ENCODE measurements at regions not wholly inside any gene's neighbourhood (a gene's known extent, or its start where the extent isn't known, plus 50 kb on each side); places are given as distances from the start of the nearest gene placed in this dataset.

DNA sequence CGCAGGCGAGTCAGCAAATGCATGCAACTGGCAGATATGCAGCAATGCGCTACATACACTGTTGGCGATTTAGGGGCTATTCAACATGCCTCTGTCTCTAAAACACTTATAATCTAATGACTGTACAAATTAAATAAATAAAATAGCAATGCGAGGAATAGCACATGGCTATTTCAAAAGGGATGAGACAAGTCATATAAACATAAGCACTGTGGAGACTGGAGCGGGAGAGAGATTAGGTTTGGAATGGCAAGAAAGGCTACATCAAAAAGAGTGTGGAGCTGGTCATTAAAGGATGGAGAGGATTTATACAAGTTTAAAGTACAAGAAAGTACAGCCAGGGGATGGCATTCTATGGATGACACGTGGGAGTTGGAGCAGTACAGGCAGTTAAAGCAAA, 523.5 kb upstream of the CAMK1G start:
- no peaks in the 10 kb centered on the region for H3K9me3 ChIP-seq (ENCODE audit: control insufficient read depth, insufficient read depth, low read length)
- H3K9ac ChIP-seq (ENCODE audit: low read depth, low read length): no peak overlapping the region
- H3K4me1 ChIP-seq (ENCODE audit: insufficient read depth, low read length): peaks cover 4% of the 10 kb centered on the region
- no peaks in the 10 kb centered on the region for H3K36me3 ChIP-seq (ENCODE audit: insufficient read depth, low read length)

DNA sequence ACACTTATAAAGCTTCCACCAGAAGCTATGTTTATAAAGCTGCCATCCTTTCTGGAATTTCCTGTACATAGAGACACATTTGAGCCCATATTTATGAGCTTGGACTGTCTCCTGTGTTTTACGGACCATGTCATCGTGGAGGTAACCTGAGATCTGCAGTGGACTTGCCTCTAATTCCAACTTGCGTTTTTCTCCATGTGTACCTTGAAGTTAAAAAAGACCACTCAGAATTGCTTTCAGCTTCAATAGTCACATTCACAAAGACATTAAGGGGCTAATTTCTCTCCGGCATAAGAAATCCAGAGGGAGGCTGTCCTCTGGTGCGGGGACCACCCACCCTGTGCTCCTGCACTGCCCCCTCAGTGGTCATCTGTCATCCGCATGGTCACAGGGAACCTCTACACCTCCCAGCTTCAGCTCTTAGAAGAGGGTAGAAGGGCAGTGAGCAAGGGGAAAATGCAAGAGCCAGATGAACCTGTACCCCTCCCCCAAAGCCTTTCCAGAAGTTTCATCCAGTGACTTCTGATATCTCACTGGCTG, 521.4 kb upstream of the CAMK1G start:
- Histone ChIP-seq H3K9me3 (ENCODE audit: control insufficient read depth, insufficient read depth, low read length) (no peaks in the 10 kb centered on the region), H3K4me1 (ENCODE audit: insufficient read depth, low read length) (peaks cover 4% of the 10 kb centered on the region), H3K36me3 (ENCODE audit: insufficient read depth, low read length) (no peaks in the 10 kb centered on the region), H3K9ac (ENCODE audit: low read depth, low read length) (no peak overlapping the region)

DNA sequence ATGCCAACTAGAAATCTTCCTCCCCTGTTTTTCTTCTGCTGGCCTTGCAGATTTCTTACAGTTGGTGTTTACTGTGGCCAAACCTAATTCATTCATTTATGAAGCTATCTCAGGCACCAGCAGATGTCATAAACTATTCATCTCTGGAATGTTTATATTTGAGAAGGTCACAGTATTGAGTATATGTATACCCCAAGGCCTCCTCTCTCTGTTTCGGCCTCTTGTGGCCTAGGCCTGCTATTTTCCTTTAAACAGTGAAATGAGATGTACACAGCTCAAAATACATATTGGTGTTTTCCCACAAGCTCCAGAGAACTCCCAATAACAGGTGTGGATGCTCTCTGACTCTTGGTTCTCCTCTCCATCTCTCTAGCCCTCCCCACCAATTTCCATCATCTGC, 520.7 kb upstream of the CAMK1G start:
- Histone ChIP-seq H3K9me3 (ENCODE audit: control insufficient read depth, insufficient read depth, low read length) (no peaks in the 10 kb centered on the region), H3K9ac (ENCODE audit: low read depth, low read length) (no peak overlapping the region), H3K36me3 (ENCODE audit: insufficient read depth, low read length) (no peaks in the 10 kb centered on the region), H3K4me1 (ENCODE audit: insufficient read depth, low read length) (peaks cover 4% of the 10 kb centered on the region)

DNA sequence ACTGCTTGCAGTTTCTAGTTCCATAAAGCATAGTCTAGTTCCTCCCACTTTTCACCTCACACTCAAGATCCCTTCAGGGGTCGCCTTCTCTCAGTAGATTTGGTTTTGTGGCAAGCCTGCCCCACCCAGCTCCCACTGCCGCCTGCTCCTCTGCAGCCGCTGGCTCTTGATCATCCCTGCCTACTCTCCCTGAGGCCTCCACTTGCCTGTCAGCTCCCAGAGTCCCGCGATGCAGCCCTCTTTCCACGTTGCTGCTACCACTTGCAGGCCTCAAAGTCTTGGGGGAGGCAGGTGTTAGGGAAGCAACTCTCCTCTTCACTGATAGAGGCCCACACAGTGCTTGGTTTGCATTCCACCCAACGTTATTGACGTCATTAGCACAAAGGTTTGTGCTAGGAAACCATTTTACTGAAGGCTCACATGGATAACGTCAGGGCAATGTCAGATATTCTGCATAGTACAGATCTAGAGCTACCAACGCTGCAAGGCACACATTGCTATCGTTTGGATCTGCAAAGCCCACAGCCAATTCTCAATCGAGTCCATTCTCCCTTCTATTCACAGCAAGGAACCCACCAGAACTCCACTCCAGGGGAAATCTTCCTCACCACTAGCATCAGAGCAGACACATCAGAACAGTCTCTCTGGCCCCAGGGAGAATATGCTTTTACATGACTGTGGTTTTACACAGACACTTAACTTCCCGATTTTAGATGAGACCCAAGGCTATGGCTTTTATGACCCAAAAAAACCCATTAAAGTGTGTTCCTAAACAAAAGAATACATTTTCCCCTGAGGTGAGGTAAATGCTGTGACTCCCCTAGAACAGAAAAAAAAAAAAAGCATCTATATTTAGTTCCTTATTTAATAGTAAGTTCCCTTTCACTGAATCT, 519.5 kb upstream of the CAMK1G start:
- no peaks in the 10 kb centered on the region for H3K36me3 ChIP-seq (ENCODE audit: insufficient read depth, low read length)
- H3K9ac ChIP-seq (ENCODE audit: low read depth, low read length): no peak overlapping the region
- H3K4me1 ChIP-seq (ENCODE audit: insufficient read depth, low read length): peaks cover 4% of the 10 kb centered on the region
- H3K9me3 ChIP-seq (ENCODE audit: control insufficient read depth, insufficient read depth, low read length): no peaks in the 10 kb centered on the region

DNA sequence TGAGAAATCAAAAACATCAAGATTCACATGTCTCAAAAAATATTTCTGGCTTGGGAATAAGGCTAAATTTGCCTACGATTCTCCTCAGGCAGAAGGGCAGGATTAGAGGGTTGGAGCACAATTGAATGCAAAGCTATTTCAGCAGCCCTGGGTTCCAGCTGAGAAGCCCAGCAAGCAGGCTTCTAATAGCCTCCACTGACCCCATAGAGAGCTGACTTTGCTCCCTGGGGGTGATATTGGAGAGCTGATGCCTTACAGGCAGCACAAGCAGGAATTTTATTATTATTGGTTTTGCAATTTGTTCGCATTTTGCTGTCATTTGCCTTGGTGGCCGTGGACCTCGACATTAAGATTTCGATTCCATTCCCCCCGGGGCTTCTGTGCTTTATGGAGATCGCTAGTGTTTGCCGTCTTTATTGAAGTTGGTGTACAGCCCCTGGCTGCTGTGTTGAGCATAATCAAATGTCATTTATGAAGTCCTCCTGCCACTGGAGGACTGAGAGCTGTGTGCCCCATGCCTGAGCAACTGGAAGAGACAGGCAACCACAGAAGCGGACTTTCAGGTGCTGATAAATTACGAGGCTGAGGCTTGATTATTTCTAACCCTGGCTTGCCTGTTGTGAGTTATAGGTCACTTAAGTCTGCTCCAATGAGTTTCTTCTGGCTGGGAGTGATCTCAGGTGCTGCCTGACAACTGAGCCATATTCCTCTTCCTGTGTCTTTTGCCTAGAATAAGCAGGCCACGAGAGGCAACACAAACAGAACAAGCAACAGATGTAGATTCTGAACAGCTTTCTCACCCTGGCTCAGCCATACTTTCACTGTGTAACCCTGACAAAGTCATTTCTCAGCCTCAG, 518.4 kb upstream of the CAMK1G start:
- Histone ChIP-seq H3K4me1 (ENCODE audit: insufficient read depth, low read length) (peaks cover 4% of the 10 kb centered on the region), H3K9ac (ENCODE audit: low read depth, low read length) (no peak overlapping the region), H3K9me3 (ENCODE audit: control insufficient read depth, insufficient read depth, low read length) (no peaks in the 10 kb centered on the region), H3K36me3 (ENCODE audit: insufficient read depth, low read length) (no peaks in the 10 kb centered on the region)

DNA sequence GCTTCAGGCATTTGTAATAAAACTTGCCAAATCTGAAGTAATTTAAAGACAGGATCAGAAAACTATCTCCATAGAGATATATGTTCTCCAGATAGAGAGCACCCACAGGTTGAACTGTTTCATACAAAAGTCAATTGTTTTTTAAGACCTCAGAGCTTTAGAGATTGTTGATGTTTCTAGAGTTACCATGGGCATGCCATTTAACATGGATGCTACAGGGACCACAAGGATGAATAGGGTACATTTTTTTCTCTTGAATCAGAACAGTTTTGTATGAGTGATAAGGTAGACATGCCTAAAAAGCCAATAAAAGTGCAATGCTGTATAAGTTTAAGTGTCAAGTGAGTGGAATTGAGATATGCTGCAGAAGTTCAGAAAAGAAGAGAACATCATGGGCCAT, 511.0 kb upstream of the CAMK1G start:
- Histone ChIP-seq H3K9me3 (ENCODE audit: control insufficient read depth, insufficient read depth, low read length) (no peaks in the 10 kb centered on the region), H3K36me3 (ENCODE audit: insufficient read depth, low read length) (no peaks in the 10 kb centered on the region), H3K9ac (ENCODE audit: low read depth, low read length) (no peak overlapping the region), H3K4me1 (ENCODE audit: insufficient read depth, low read length) (no peaks in the 10 kb centered on the region)

DNA sequence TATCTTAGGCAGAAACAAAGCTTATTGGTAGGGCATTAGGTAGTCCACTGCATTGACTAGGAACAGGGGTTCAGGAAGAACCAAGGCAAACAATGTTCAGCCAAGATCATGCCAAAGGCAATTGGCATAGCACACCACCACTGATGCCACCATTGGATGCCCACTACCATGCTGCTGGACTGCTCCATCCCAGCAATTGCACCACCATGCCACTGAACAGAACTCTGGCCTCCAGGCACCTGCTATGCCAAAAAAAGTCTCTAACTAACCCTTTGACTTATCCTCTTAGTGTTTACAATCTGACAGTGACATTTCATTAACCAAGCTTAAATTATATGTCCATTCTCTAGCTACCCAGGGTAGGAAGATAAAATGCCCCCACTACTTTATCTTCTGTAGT, 509.6 kb upstream of the CAMK1G start:
- Histone ChIP-seq H3K9ac (ENCODE audit: low read depth, low read length) (no peak overlapping the region), H3K9me3 (ENCODE audit: control insufficient read depth, insufficient read depth, low read length) (no peaks in the 10 kb centered on the region), H3K4me1 (ENCODE audit: insufficient read depth, low read length) (no peaks in the 10 kb centered on the region), H3K36me3 (ENCODE audit: insufficient read depth, low read length) (no peaks in the 10 kb centered on the region)

DNA sequence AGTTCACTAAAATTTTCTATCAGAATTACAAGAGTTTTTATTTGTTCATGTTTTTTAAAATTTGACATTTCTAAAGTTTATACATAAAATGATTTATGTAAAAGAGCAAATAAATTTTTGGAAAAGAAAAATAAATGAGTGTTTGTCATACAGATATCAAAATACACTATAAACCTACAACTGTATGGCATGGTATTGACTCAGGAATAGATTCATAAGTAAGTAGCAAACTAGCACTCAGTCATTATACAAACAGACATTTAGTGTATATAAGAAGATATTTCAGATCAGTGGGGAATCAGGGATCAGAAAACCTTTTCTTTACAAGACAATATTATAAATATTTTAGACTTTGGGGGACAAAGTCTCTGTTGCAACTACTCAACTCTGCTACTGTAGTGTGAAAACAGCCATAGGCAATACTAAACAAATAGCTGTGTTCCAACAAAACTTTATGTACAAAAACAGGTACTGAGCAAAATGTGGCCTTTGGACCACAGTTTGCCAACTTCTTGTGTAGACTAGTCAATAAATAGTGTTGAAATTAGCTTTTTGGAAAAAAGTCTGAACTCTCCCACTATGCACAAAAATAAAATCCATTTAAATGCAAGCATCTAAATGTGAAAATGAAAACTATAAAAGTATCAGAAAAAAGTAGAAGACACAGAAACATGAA, 508.8 kb upstream of the CAMK1G start:
- H3K9ac ChIP-seq (ENCODE audit: low read depth, low read length): no peak overlapping the region

DNA sequence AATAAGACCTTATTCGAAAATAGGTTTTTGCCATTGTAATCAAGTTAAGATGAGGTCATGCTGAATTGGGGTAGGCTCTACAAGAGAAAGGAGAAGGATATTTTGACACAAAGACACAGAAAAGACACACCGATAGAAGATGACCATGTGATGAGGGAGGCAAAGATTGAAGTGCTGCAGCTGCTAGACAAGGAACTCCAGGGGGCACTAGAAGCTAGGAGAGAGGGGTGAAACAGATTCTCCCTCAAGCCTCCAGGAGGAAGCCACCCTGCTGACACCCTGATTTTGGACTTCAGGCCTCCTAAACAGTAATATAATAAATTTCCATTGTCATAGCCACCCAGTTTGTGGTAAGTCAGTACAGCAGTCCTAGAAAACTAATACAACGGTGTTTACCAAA, 506.8 kb upstream of the CAMK1G start:
- Histone ChIP-seq H3K9ac (ENCODE audit: low read depth, low read length) (no peak overlapping the region), H3K4me1 (ENCODE audit: insufficient read depth, low read length) (peaks cover 11% of the 10 kb centered on the region; the same call in 1 of the 2 replicates), H3K36me3 (ENCODE audit: insufficient read depth, low read length) (no peaks in the 10 kb centered on the region), H3K9me3 (ENCODE audit: control insufficient read depth, insufficient read depth, low read length) (no peaks in the 10 kb centered on the region)

More for the DNA sequence above, 508.8 kb upstream of the CAMK1G start:
- Histone ChIP-seq H3K4me1 (ENCODE audit: insufficient read depth, low read length) (no peaks in the 10 kb centered on the region), H3K9me3 (ENCODE audit: control insufficient read depth, insufficient read depth, low read length) (no peaks in the 10 kb centered on the region), H3K36me3 (ENCODE audit: insufficient read depth, low read length) (no peaks in the 10 kb centered on the region)

DNA sequence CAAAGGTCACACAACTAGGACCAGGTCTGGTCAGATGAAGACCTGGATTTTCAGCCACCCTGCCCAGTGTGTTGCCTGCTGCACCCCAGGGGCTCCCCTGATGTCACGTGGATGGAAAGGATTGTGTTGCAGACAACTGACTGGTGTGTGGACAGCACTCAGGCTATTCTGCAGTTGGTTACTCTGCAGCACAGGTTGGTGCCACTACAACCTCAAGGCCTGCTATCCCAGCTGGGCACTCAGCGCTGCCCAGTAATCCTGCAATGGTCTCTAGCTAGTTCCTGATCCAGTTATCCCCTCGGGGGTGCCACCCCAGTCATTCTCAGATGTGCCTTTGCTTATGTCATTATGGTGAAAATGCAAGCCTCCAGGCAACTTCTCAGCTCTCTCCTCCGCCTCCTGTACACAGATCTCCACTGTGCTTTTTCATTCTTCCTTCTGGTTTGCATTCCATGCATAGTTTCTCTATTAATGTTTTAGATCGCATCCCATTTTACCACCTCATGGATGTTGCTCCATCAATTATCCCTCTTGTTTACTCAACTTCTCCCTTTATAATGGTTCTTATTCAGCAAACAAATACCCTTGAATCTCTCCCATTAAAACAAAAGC, 503.2 kb upstream of the CAMK1G start:
- no peaks in the 10 kb centered on the region for H3K36me3 ChIP-seq (ENCODE audit: insufficient read depth, low read length)
- no peaks in the 10 kb centered on the region for H3K9me3 ChIP-seq (ENCODE audit: control insufficient read depth, insufficient read depth, low read length)
- peaks cover 11% of the 10 kb centered on the region; the same call in 1 of the 2 replicates for H3K4me1 ChIP-seq (ENCODE audit: insufficient read depth, low read length)
- no peak overlapping the region for H3K9ac ChIP-seq (ENCODE audit: low read depth, low read length)

DNA sequence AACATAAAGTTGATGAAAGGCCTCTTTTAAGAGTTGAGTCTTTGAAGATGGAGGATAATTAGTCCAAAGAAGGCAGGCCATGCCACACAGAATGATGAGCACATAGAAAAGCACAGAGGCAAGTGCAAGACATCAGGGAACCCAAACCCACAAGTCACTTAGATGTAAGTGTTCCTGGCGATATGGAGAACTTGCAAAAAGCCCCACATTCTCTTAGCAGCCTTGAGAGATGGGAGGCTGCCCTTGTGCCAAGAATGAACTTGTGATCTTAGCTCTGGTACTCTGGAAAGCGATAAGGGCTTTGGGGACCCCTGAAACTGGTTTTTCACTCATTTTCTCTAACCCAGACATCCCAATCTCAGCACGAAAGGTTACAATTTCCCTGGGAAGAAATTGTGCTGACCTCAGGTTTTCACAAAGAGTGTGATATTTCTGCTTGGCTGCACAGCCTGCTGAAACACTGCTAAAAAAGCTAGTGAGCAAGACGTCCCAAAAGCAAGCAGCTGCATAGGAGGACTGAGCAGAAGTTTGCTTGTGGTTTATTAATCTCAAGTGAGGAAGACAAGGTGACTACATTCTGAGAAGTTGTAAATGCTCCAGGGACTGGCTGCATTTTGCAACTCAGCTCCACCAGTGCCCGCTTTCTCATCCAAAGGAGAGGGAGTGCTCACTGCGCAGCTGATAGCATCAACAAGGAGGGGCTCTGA, 496.9 kb upstream of the CAMK1G start:
- Histone ChIP-seq H3K4me1 (ENCODE audit: insufficient read depth, low read length) (no peaks in the 10 kb centered on the region), H3K9me3 (ENCODE audit: control insufficient read depth, insufficient read depth, low read length) (no peaks in the 10 kb centered on the region; the same call in 1 of the 2 replicates), H3K9ac (ENCODE audit: low read depth, low read length) (no peak overlapping the region), H3K36me3 (ENCODE audit: insufficient read depth, low read length) (no peaks in the 10 kb centered on the region)

DNA sequence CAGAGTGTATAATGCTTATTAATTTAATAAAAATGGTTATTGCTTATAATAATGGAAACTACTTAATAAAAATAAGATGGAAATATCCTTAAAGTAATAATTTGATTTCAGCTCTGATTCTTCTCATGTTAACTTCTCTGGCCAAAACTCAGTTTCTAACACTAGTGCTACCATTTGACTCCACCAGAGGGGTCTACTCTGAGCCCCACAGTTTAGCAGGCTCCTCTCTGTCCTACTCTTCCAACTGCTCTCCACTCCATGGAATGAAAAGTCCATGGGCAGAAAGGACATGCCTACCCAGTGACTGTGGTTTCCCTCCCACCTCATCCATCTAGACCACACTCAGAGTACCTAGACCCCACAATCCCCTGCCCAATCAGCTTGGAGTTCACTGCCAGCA, 489.1 kb upstream of the CAMK1G start:
- Histone ChIP-seq H3K9me3 (ENCODE audit: control insufficient read depth, insufficient read depth, low read length) (no peaks in the 10 kb centered on the region; the same call in 1 of the 2 replicates), H3K36me3 (ENCODE audit: insufficient read depth, low read length) (no peaks in the 10 kb centered on the region), H3K9ac (ENCODE audit: low read depth, low read length) (no peak overlapping the region), H3K4me1 (ENCODE audit: insufficient read depth, low read length) (no peaks in the 10 kb centered on the region)

All from ES-I3 (cell line).